ENCODE measurements at regions not wholly inside any gene's neighbourhood (a gene's known extent, or its start where the extent isn't known, plus 50 kb on each side); places are given as distances from the start of the nearest gene placed in this dataset.
A peak's percentile ranks its signal among the peaks of the same experiment; 100 is the strongest.
"Not testable (repeated sequence)": the region's sequence is repeated elsewhere in the genome, so short reads cannot be mapped to it uniquely, and the experiment has no call there.

- DNase-seq (ENCODE audit: low spot score) = no peak
Measured at GRCh38 chr16:60810250-60810649, 1226.0 kb downstream of the CDH8 start.

- no peak for DNase-seq (ENCODE audit: low spot score)
Measured at GRCh38 chr16:60792437-60792836, 1243.8 kb downstream of the CDH8 start.

GRCh38 chr16:60788631-60789030 lies 1247.6 kb downstream of the CDH8 start:
- no peak for DNase-seq (ENCODE audit: low spot score)

GRCh38 chr16:60776281-60776680 lies 1260.0 kb downstream of the CDH8 start:
- DNase-seq (ENCODE audit: low spot score) = no peak

- DNase-seq (ENCODE audit: low spot score) = no peak
Measured at GRCh38 chr16:60771138-60771537, 1265.1 kb downstream of the CDH8 start.

DNA sequence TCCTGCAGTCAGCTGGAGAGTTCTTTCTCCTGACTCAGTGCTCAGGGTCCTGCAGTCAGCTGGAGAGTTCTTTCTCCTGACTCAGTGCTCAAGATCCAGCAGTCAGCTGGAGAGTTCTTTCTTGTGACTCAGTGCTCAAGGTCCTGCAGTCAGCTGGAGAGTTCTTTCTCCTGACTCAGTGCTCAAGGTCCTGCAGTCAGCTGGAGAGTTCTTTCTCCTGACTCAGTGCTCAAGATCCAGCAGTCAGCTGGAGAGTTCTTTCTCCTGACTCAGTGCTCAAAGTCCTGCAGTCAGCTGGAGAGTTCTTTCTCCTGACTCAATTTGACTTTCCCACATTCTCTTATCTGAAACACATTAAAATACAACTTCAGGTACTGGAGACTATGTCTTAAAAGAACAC lies 1265.9 kb downstream of the CDH8 start:
- not testable (repeated sequence) for DNase-seq (ENCODE audit: low spot score)

DNA sequence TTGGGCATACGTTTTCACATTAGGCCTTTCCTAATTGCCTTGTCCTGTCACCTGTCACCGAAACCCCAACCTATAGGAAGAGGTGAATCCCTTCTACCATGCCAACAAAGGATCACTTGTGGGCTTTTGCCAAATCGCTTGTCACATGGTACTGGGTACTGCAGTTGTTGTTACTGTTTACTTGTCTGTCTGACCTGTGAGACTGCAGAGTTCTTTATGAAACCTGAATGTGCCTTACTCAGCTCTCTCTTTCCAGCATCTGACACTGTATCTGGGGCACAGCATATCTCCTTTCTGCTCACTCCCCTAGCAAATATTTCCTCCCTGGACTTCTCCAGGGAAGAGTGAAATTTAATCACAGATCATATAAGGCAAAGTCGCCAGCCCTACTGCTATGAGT lies 1272.4 kb downstream of the CDH8 start:
- DNase-seq (ENCODE audit: low spot score) = no peak

DNA sequence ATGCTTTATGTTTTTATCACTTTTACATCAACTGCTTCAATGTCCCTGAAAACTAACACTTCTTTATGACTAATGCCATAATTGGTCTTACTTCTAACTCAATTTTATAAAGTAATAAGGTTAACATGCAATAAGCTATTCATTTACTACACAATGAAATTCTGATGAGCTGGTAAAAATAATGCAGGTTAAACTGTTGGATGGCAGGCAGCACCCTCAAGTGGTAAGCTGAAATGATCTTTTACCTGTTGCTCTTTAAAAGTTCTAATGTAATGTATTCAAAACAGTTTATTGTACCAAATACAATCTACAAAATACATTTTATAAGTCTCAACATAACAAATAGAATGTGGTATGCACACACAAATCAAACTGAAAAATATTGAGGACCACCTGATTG lies 1280.3 kb downstream of the CDH8 start:
- DNase-seq (ENCODE audit: low spot score) = peak; percentile 2

DNA sequence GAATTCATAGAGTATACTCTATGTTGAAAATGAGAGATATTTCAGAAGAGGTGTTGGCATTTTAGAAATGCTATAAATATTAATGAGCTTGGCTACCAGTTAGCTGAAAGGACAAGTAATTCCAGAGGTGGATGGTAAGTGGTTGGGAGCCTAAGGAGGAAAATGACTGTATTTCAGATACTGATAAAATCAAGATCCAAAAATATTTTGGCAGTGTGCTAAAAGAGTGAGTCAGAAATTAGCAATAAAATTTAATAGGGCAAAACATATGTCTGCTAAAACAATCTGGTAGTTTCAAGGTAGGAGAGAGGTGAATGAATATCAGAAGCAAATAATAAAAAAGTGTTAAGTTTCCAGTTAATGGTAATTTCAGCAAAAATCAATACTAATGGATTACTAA lies 1287.9 kb downstream of the CDH8 start:
- no peak for DNase-seq (ENCODE audit: low spot score)

- DNase-seq (ENCODE audit: low spot score) = no peak
Measured at GRCh38 chr16:60744198-60744597, 1292.0 kb downstream of the CDH8 start.

DNA sequence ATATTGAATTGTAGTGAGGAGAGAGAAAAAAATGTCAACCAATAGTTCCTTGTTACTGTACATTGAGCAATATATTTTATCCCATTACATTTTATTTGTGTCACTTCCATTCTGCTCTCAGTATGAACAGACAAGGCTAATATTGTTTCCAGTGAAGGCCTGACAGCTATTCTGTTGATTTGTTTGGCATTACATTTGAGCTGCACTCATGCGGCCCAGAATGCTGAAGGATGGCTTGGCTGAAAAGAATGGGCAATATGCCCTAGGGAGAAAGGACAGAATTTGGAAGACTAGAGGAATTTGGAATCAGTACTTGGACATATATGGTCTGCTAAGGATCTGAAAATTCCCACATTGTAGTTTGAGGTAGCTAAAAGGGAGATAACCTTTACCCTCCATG lies 1294.4 kb downstream of the CDH8 start:
- DNase-seq (ENCODE audit: low spot score) = no peak

- DNase-seq (ENCODE audit: low spot score) = no peak
Measured at GRCh38 chr16:60739737-60740683, 1296.2 kb downstream of the CDH8 start.

DNA sequence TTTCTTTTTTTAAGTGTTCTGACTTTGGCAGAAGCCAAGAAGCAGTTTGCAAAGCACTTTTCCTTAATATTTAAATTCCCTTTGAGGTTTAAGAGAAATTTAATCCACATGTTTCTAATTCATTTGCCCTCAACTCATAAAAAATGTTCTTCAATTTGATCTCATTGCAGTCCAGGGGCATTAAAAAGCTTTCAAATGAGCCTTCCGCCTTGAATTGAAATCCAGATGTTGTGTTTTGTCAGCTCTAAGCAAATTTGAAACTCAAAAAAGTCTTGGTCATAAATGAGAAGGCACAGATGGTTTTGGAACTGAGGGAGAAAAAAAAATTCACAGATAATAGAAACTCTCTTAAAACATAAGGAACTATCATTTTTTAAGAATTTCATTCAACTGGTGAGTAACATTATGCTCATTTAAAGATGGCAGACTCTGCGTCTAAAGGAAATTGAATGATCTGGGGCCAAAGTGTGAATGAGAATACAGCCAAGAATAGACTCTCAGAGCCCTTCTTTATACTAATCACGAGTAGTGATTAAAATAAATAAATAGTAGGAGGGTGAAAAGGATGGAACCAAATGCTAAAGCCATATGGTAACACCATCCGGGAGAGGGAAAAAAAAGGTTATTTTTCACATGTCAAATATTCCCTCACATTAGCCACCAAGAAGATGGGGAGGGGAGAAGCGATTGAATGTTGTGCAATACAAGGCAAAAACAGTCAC lies 1304.7 kb downstream of the CDH8 start:
- DNase-seq (ENCODE audit: low spot score) = no peak

DNA sequence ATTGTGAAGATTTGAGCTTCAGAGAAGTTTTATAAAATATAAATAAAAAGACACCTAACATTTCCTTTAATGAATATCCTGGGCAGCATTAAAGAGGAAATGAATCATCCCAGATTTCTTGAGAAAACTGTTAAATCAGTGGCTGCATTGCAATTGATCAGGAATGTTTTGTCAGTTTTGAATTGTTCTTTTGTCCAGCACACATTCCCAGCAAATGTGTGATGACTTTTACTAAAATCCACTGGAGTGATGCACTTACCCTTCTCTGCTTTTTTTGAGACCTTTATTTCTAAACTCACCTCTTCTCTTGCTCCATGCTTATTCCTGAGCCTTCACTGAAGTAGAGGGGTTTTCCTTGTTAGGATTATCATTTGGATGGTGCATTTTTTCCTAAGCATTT lies 1307.2 kb downstream of the CDH8 start:
- DNase-seq (ENCODE audit: low spot score) = no peak

- no peak for DNase-seq (ENCODE audit: low spot score)
Measured at GRCh38 chr16:60727851-60728250, 1308.4 kb downstream of the CDH8 start.

DNA sequence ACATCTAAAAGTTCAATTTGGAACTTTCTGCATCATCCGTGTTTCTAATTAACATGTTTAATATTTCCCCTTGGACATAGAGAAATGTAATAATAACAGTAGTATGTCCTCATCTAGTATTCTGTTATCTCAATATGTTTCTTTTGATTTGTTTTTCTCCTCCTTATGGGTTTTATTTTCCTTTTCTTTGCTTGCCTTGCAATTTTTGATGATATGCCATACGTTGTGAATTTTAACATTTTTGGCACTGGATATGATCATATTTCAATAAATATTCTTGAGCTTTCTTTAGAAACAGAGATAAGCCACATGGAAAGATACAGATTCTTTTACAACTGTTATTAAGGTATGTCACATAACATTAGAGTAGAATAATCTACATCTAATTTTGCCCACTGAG lies 1316.2 kb downstream of the CDH8 start:
- DNase-seq (ENCODE audit: low spot score) = no peak

GRCh38 chr16:60717808-60718207 lies 1318.4 kb downstream of the CDH8 start:
- DNase-seq (ENCODE audit: low spot score) = no peak

DNA sequence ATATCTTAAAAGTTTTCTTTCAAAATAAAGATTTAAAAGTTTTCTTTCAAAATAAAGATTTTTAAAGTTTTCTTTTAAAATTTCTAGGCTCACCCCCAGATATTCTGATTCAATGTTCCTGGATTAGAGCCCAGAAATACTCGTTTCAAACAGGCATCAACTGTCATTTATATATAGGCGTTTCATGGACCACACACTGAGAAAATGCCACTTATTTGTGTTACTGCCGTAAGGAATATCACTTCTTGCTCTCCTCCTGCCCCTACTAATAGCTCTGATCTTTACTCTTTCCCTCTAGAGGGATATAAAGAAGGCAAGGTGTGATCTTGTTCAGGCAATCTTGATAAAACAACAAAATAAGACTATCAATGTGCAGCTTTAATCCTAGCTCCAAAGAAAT lies 1324.1 kb downstream of the CDH8 start:
- DNase-seq (ENCODE audit: low spot score) = no peak

DNA sequence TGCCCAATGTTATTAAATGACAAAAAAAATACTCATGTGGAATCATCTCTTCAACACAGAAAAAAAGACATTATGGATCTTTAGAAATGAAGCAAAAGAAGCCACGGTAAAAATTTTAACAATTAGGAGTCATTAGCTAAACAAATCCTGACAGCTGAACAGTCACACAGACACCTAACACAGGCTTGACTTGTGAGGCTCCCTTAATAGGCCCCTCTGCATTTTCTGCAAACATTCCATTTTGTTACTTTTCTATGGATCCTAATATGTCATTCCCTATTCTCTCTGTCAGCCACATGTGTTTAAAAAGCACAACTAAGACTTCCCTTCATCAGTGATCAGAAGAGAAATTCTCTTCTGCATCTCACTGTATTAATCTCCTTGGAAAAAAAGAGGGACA lies 1331.5 kb downstream of the CDH8 start:
- DNase-seq (ENCODE audit: low spot score) = no peak

DNA sequence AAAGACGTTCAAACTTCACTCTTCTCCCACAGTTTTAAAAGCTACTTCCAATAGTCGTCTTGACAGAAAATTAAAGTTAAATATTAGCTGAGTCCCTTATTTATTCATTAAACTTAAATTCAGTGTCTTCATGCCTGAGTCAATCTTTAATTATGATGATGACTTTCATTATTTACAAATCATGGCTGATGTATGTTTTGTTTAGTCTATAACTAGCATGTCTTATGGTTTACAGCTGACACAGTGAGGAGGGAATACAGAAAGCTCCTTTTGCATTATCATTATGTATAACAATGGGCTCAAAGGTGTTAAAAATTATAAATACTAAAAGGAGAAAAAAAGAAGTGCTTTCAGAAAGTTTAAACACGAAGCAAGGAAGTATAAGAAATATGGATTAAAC lies 1333.1 kb downstream of the CDH8 start:
- DNase-seq (ENCODE audit: low spot score) = no peak

DNA sequence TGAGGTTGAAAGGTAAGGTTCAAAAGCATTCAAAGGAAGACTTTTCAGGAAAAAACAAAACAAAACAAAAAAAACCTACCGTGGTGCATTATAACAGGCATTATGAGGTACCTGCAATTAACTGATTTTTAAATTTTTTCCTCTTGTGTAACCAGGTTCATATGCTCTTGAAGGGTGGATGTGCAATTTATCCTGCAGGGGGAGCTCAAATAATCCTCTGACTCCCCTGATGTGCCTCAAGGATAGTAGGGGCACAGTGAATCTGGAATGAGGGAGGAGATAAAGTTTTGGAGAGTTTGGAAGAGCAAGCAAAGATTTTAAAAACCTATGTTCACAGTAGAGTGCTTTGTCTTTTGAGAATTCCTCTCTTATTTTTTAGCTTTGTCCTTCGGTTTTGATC lies 1349.4 kb downstream of the CDH8 start:
- DNase-seq (ENCODE audit: low spot score) = no peak

DNA sequence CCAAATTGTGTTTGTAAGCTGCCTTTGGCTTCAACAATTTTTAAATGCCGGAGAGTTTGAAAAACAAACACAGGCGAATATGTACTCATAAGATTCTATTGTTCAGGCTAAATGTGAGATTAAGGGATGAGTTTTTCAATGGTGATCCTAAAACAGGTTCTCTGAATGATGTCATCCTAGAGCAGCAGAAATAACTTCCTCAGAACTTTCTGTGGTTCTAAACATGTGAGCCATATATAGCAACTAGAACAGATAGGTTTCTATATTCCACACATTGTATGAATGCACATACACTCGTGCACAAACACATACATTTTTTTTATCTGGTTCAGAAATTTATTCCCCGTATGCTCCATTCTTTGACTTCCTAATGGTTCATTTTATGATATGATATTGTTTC lies 1352.2 kb downstream of the CDH8 start:
- no peak for DNase-seq (ENCODE audit: low spot score)

- DNase-seq (ENCODE audit: low spot score) = no peak
Measured at GRCh38 chr16:60682219-60682618, 1354.0 kb downstream of the CDH8 start.
